ENCODE measurements at regions not wholly inside any gene's neighbourhood (a gene's known extent, or its start where the extent isn't known, plus 50 kb on each side); places are given as distances from the start of the nearest gene placed in this dataset.
A peak's percentile ranks its signal among the peaks of the same experiment; 100 is the strongest.

DNA sequence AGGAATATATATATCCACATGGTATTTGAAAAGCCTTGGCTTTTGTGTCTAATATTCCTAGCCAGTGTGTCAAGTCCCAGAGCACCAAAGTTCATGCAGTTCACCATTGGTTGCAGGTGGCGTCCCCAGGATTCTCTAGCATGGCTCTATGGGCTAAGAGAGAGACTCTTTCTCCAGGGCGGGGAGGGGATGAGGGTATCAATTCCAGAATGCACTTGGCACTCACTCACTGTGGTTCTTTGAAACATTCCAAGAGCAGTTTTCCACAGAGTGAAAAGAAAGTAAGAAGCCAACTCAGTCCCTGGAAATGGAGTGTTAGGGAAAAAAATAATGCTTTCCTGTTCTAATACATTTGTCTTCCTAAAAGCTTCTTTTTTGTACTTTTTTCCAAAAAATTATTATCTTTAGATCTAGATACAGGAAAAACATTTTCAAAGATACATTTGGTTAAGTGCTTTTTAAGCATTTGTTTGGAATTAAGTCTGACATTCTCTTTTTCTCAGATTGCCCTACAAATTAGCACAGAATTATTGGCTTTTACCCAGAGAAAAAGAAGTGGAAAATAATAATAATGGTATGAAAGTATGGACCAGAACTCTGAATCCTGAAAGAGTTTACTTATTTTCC, 239.9 kb downstream of the PAX3 start:
- DNase-seq: no peak

- DNase-seq: peak in 1 of 2 experiments; percentile 1
Observed at GRCh38 chr2:222057347-222058073, 241.3 kb downstream of the PAX3 start.

DNA sequence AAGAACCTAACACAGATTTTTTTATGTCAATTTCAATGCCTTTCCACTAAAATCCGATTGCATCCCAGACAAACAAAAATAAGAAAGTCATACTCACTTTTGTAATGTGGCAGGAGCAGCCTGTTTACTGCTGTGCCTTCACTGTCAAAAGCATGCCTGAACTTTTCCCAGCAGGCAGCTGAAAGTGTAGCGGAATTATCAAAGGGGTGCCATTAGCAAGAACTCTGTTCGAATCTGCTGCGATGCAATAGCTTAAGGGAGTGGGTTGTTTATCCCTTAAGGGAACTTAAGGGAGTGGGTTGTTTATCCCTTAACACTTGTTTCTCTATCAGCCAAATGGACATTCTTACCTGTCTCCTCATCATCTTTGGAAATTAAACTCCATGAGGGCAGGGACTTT, 243.5 kb downstream of the PAX3 start:
- DNase-seq: no peak

DNA sequence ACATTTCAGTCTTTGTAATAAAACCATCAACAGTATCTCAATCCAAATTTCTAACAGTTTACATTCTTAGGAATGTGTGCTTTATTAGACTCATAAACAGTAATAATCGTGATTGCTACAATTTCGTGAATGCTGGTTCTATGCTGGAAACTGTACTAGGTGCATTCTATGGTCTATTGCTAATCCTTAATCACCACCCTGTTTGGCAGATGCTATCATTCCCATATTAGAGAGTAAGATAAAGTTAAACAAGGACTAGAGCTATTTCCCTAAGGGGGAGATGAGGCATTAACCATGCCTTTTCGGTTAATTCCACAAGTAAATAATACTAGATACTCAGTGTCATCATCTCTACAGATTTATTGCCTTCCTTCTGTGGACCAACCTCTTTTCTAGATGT, 244.0 kb downstream of the PAX3 start:
- no peak for DNase-seq

DNA sequence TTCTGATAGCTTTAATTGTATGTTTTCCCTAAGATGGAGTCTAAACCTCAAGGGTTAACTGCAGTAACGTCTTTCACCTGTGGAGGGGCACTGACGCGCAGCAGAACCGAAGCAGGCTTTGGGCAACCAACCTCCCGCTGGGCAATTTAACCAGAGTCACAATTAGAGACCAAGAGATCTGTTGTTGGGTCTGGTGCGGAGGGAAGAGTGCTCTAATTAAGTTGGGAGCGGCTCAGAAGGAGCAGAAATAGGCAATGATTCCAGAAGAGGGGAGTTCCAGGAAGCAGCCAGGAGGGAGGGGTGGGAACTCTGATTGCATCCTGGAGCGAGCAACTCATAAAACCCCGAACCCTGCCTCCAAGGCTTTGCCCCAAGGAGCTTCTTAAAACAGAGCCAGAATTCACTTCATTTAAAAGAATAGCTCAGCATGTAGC, 245.8 kb downstream of the PAX3 start:
- no peak for DNase-seq

GRCh38 chr2:222050981-222051380, 247.8 kb downstream of the PAX3 start:
- DNase-seq: no peak

- no peak for DNase-seq
Observed at GRCh38 chr2:222049946-222050345, 248.9 kb downstream of the PAX3 start.

- DNase-seq: no peak
Observed at GRCh38 chr2:222043897-222044296, 254.9 kb downstream of the PAX3 start.

DNA sequence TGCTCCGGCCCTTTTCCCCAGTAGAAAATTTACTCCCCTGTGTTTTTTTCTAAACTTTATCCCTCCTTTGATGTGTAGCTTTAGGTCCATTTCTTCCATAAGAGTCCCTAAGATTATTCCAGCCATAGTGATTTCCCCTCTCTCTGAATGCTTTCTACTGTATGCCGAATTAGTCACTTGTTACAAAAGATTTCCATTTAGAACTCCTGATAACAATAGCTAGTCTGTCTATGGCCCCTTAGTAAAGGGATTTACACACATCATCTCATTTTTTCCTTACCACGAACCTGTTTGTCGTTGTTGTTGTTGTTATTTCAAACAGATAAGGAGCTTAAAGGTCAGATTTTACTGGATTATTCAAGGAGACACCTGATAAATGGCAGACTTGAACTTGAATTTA, 256.1 kb downstream of the PAX3 start:
- DNase-seq: no peak

DNA sequence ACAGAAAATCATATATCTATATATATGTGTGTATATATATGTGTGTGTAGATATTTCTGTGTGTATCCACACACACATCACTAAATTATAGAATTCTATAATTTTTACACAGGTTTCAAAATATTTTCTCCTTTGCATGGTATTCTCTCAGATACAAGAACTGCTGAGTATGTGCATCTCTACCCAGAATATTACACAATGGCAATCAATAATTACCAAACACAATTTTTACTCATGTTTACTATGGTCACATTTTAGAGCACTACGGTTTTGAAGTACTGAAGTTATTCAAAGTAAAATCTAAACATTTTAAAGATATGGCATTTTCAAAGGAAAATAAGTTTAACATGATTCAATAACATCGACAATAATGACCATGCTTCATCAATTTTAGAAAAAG, 258.5 kb downstream of the PAX3 start:
- DNase-seq: no peak

DNA sequence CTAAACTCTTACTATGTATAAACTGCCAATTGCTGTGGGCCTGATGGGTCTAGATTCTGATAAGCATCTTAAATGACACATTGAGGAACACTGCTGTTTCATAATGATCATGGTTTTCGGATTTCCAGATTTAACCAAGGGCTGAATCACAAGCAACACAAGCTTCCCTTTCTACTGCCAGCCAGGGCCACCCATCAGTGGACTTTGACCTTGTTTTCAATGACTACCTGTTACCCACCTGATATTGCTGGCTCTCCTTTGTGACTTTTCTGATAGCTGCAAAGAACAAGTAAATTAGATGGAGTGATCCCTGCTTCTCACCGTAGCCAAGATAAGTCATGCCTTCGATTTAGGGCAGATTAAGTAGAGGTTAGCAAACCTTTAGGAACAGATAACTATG, 259.0 kb downstream of the PAX3 start:
- no peak for DNase-seq

DNA sequence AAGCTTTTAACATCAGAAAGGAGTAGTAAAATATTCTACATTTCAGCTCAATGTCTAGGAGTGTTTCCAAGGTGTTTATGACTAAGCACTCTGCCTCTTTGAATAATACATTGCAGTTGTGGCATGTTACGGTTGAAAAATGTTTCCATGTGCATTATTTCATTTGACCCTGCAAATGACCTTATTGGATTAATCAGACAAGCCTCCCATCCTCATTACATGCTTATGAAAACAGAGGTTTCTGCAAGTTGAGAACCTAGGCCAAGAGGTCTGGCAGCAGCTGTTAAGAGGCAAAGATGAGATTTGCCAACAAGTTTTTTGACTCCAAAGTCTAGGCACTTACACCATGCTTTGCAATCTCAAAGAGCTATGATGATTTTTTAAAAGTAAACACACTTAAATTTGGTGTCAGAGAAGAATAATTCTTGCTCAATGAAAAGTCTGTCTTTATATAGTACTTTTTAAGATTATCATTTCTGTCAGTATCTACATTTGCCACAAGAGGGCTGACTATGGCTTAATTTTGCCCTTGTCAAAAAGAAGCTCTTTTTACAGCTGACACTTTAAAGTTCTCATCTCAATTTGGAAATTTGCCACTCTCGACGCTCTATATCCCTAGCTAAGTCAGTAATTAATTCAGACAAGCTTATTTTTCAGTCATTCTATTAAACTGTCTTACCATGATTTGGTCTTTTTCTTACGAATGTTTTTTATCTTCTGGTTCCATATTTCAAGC, 260.6 kb downstream of the PAX3 start:
- peak in 1 of 2 experiments; percentile 7 for DNase-seq

- no peak for DNase-seq
Observed at GRCh38 chr2:222037211-222037610, 261.6 kb downstream of the PAX3 start.

GRCh38 chr2:222034058-222034457, 264.7 kb downstream of the PAX3 start:
- no peak for DNase-seq

- no peak for DNase-seq
Observed at GRCh38 chr2:222033541-222033940, 265.3 kb downstream of the PAX3 start.

- DNase-seq: no peak
Observed at GRCh38 chr2:222025881-222026271, 272.9 kb downstream of the PAX3 start.

GRCh38 chr2:222024932-222025880, 273.6 kb downstream of the PAX3 start:
- DNase-seq: peak in 1 of 2 experiments; percentile 16

GRCh38 chr2:222017252-222017850, 281.4 kb downstream of the PAX3 start:
- DNase-seq: no peak

DNA sequence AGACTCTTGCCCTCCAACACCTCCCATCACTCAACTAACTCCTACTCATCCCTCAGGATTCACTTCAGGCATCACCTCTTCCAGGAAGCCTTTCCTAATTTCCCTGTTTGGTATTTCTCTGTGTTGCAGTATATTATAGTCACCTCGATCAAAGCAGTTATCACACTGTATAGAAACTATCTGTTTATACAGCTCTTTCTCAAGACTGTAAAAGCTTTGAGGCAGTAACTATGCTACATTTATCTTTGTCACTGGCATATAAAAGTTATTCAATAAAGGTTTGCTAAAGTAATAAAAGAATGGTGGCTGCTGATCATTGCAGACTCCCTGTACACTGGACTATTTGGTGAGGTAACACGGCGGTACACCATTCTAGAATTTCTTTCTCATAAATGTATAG, 284.9 kb downstream of the PAX3 start:
- DNase-seq: no peak

- DNase-seq: no peak
Observed at GRCh38 chr2:222000326-222000725, 298.5 kb downstream of the PAX3 start.

DNA sequence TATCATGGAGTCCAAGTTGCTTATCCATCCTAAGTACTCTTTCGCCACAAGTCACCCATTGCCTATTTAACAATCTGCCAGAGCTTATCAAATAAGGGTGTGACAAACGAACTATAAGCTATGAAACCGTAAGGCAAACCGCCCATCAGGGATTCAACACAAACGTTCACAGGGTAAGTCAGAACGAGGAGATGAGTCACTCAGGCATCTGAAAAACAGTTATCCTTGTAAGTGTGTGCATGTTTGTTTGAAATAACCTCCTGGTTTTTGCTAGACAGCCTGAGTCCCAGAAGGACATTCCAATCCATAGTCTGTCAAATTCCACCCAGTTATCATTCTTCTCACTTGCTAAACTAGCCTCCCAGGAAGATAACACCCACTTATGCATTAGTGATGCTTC, 299.1 kb downstream of the PAX3 start:
- no peak for DNase-seq

- no peak for DNase-seq
Observed at GRCh38 chr2:221999166-221999565, 299.6 kb downstream of the PAX3 start.

Data from NCI-H446 (cell line).